ENCODE measurements at regions not wholly inside any gene's neighbourhood (a gene's known extent, or its start where the extent isn't known, plus 50 kb on each side); places are given as distances from the start of the nearest gene placed in this dataset.

DNA sequence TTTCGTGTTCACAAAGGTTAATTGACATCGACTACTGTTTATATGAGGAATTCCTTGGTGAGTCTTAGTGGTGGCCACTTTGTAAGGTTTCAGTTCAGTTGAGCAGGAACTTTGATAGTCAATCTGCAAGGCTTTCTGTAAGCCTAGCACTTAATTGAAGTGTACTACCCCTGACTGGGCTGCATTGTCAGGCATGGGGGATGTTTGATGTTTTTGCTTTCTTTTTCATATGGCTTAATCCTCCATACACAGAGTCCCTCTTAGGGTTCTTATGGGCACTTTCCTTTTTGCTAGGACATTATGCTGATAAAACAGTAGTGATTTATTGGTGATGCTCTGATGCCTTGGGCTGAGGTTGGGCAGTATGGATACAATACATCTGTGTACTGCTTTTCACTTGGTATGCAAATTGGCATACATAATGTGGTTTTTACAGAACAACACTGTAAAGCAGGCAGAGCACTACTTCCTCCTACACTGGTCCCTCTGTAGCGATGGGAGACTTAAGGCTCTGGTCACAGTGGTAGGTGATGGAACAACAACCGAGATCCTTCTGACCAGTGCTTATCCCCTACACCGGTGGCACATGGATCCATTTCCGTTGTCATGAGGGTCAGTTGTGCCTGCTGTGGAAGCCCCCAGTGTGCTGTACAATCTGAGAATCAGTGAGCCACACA is 261.0 kb downstream of the MFSD1 start:
- H3K4me1 ChIP-seq (ENCODE audit: control insufficient read depth, insufficient read depth, low read length), result no peaks in the 10 kb centered on the region
- H3K36me3 ChIP-seq (ENCODE audit: control insufficient read depth, insufficient read depth, low read length), result no peaks in the 10 kb centered on the region
- no peak overlapping the region for H3K4me3 ChIP-seq (ENCODE audit: low read length)
- no peaks in the 10 kb centered on the region for H3K9me3 ChIP-seq (replicated peaks; ENCODE audit: control insufficient read depth, low read depth, low read length)
- H3K27me3 ChIP-seq (ENCODE audit: control insufficient read depth, insufficient read depth, low read length), result no peaks in the 10 kb centered on the region
- no peak overlapping the region for H3K27ac ChIP-seq (ENCODE audit: low read length)
- no peak for DNase-seq
- WGBS (ENCODE audit: insufficient coverage), result 90% methylated on average over 2 of the region's 6 CpGs

DNA sequence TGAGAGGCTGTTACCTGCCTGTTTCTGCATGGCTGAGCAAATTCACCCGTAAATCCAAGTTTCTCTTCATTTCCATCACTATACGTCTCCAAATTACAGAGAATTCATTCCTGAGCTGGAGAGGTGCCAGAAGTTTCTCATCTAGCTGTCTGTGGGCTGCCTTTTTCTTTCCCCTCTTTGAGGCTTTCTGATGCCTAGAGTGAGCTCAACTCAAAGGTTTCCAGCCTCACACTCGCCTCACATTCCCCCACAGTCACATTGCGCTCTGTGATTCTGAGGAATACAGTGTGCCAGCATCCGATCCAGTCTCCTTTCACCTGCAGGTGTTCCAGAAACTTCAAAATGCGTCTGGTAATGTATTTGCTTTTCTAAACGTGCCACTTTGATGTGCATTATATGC is 267.2 kb downstream of the MFSD1 start, which contains the start of gene IQCJ:
TSS of gene IQCJ (plus strand) at position 229 of the 400 bp plus-strand sequence.
- Histone ChIP-seq H3K9me3 (replicated peaks; ENCODE audit: control insufficient read depth, low read depth, low read length) (no peaks in the 10 kb centered on the region), H3K4me1 (ENCODE audit: control insufficient read depth, insufficient read depth, low read length) (no peaks in the 10 kb centered on the region), H3K27ac (ENCODE audit: low read length) (no peak within 1 kb of the TSS), H3K4me3 (ENCODE audit: low read length) (no peak within 1 kb of the TSS), H3K36me3 (ENCODE audit: control insufficient read depth, insufficient read depth, low read length) (no peaks in the 10 kb centered on the region), H3K27me3 (ENCODE audit: control insufficient read depth, insufficient read depth, low read length) (no peaks in the 10 kb centered on the region)
- WGBS (ENCODE audit: insufficient coverage), result 38% methylated on average over 2 of the region's 7 CpGs
- no peak for DNase-seq

DNA sequence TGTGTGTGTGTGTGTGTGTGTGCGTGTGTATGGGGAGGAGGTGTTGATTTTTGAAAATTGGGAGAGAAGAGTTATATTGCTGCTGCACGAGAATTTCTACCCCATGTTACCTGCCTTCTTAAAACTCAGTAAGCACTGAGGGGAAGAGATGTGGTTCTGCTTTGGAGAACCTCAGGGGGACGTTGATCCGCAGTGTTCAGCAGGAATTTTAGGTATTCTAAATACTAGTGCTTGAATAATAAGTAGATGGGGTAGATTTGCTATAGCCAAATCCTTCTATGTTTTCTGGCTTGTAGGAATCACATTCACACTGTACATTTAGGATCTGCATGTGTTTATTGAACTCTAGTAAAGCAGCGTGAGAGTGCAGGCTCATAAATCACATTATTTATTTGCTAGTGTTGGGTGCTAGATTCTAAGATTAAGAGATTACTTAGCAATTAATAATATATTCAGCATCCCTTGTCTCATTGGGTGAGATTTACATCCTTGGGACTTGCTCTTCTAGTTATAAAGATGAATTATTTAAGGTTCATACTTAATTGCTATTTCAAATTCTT is 268.1 kb downstream of the MFSD1 start:
- no peak for DNase-seq
- Histone ChIP-seq H3K4me3 (ENCODE audit: low read length) (no peak overlapping the region), H3K27me3 (ENCODE audit: control insufficient read depth, insufficient read depth, low read length) (no peaks in the 10 kb centered on the region), H3K36me3 (ENCODE audit: control insufficient read depth, insufficient read depth, low read length) (no peaks in the 10 kb centered on the region), H3K9me3 (replicated peaks; ENCODE audit: control insufficient read depth, low read depth, low read length) (no peaks in the 10 kb centered on the region), H3K27ac (ENCODE audit: low read length) (no peak overlapping the region), H3K4me1 (ENCODE audit: control insufficient read depth, insufficient read depth, low read length) (no peaks in the 10 kb centered on the region)
- no CpG with 5 or more reads among the region's 5 CpGs for WGBS (ENCODE audit: insufficient coverage)

DNA sequence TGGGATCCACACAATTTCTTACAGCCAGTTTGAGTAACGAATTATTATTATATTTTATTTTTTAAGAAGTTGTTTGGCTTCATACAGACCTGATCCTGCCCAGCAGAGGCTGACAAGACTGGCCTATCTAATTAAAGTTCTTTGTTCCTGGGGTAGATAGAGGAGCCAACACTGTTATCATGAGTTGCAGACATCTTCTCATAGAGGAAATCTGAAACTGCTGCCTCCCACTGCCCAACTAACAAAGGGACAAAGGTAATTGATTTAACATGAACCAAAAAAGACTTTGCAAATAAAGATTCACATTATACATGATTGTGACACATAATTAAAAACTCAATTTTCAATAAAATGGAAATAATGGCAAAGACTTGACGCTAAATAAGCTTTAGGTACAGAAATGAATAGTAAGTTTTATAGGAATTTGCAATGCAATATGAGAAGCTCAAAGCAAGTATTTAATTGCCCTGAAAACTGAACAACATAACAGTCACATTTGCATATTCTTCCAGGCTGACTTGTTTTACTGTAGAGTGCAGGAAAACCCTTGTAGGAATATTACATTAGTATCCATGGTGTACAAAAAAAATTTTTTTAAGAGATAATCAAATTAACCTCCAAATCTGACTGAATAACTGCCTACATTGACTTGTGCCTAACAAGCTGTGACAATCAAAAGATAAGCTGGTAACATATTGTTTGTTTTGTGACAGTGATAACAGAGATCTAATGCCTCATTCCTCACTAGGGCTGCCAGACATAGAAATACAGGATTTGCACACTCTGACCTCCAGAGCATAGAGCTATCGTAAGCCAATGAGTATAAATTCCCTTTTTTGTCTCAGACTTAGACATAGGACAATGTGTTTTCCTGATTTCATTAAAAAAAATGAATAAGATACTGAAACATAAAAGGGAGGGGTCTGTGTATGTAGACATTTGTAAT is 273.2 kb downstream of the MFSD1 start:
- no CpG with 5 or more reads among the region's 3 CpGs for WGBS (ENCODE audit: insufficient coverage)
- no peaks in the 10 kb centered on the region for H3K27me3 ChIP-seq (ENCODE audit: control insufficient read depth, insufficient read depth, low read length)
- H3K27ac ChIP-seq (ENCODE audit: low read length), result no peak overlapping the region
- H3K4me3 ChIP-seq (ENCODE audit: low read length), result no peak overlapping the region
- no peaks in the 10 kb centered on the region for H3K4me1 ChIP-seq (ENCODE audit: control insufficient read depth, insufficient read depth, low read length)
- no peaks in the 10 kb centered on the region for H3K36me3 ChIP-seq (ENCODE audit: control insufficient read depth, insufficient read depth, low read length)
- no peak for DNase-seq
- no peaks in the 10 kb centered on the region for H3K9me3 ChIP-seq (replicated peaks; ENCODE audit: control insufficient read depth, low read depth, low read length)

DNA sequence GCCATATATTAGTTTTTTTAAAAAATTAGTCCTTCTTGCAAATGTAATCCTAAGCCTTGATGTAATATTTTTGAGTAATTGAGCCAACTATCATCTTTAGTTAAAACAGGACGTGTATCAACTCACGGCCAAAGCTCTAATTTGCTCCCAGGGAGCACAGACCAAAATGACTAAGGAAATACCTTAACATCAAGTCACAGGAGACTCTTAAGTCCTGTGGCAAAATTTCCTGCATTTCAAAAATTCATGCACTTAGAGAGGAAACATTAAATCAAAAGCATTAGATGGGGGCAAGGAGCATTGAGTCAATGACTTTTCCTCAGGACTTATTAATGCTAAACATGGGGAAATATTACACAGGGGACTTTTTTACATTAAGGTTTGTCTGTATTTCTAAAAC is 276.0 kb downstream of the MFSD1 start:
- Histone ChIP-seq H3K4me3 (ENCODE audit: low read length) (no peak overlapping the region), H3K9me3 (replicated peaks; ENCODE audit: control insufficient read depth, low read depth, low read length) (no peaks in the 10 kb centered on the region), H3K27ac (ENCODE audit: low read length) (no peak overlapping the region), H3K27me3 (ENCODE audit: control insufficient read depth, insufficient read depth, low read length) (no peaks in the 10 kb centered on the region), H3K4me1 (ENCODE audit: control insufficient read depth, insufficient read depth, low read length) (no peaks in the 10 kb centered on the region), H3K36me3 (ENCODE audit: control insufficient read depth, insufficient read depth, low read length) (no peaks in the 10 kb centered on the region)
- no peak for DNase-seq
- no CpG with 5 or more reads among the region's 2 CpGs for WGBS (ENCODE audit: insufficient coverage)

DNA sequence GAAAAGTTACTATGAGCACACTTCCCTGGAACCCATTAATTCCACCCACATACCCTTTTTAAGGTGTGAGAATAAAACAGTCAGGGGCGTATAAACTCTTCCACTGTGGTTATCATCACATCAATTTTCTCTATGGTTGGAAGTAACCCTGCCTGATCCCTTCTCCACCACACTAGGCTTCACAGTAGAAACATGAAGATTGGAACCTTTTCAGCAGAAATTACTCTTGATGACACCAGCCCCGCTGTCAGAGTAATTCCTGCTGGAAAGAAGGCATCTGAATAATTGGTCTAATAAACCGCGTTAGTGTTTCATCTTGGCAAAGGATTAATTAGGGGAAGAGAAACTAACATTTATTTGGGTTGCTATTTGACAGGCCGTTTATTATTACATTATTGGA is 278.4 kb downstream of the MFSD1 start:
- Histone ChIP-seq H3K27me3 (ENCODE audit: control insufficient read depth, insufficient read depth, low read length) (no peaks in the 10 kb centered on the region), H3K36me3 (ENCODE audit: control insufficient read depth, insufficient read depth, low read length) (no peaks in the 10 kb centered on the region), H3K4me3 (ENCODE audit: low read length) (no peak overlapping the region), H3K4me1 (ENCODE audit: control insufficient read depth, insufficient read depth, low read length) (no peaks in the 10 kb centered on the region), H3K9me3 (replicated peaks; ENCODE audit: control insufficient read depth, low read depth, low read length) (peaks cover 6% of the 10 kb centered on the region), H3K27ac (ENCODE audit: low read length) (no peak overlapping the region)
- DNase-seq, result no peak
- no CpG with 5 or more reads among the region's 5 CpGs for WGBS (ENCODE audit: insufficient coverage)

DNA sequence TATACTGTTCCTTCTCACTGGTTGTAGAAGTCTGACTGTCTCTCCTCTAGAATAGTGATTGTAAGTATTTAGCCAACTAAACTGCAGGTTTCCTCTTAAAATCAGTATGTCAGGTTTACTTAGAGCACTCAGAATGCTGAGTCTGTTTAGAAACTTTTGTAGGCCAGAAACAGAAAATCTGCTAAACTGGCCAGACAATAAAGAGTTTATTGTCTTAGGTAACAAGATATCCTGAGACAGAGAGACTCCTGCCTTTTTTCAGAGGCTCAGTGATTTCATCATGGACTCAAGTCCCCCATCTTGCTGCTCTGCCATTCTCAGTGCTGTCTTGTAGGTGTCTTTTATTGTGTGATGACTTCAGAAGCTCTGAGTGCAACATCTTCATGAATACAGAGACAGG is 279.0 kb downstream of the MFSD1 start:
- H3K4me3 ChIP-seq (ENCODE audit: low read length), result no peak overlapping the region
- no peaks in the 10 kb centered on the region for H3K4me1 ChIP-seq (ENCODE audit: control insufficient read depth, insufficient read depth, low read length)
- H3K36me3 ChIP-seq (ENCODE audit: control insufficient read depth, insufficient read depth, low read length), result no peaks in the 10 kb centered on the region
- no peak for DNase-seq
- H3K27ac ChIP-seq (ENCODE audit: low read length), result no peak overlapping the region
- H3K27me3 ChIP-seq (ENCODE audit: control insufficient read depth, insufficient read depth, low read length), result no peaks in the 10 kb centered on the region
- peaks cover 6% of the 10 kb centered on the region for H3K9me3 ChIP-seq (replicated peaks; ENCODE audit: control insufficient read depth, low read depth, low read length)

DNA sequence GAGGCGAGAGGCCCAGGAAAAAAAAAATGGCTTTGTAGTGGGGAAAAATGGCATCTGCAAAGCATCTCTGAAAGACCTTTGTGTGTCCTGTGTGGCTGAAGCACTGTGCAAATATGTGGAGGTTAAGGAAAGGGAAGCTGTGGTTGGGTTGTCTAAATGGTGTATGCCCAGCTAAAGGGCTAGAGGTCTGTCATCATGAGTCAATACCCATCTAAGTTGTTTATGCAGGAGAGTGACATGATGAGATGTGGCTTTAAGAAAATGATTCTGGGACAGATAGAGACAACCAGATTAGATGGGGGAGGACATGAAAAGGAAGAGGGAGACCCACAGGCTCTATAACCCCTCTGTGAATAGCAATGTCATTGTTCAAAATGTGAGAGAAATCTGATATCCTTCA is 280.7 kb downstream of the MFSD1 start:
- H3K27ac ChIP-seq (ENCODE audit: low read length), result no peak overlapping the region
- H3K36me3 ChIP-seq (ENCODE audit: control insufficient read depth, insufficient read depth, low read length), result no peaks in the 10 kb centered on the region
- H3K9me3 ChIP-seq (replicated peaks; ENCODE audit: control insufficient read depth, low read depth, low read length), result peaks cover 6% of the 10 kb centered on the region
- no peak overlapping the region for H3K4me3 ChIP-seq (ENCODE audit: low read length)
- no peaks in the 10 kb centered on the region for H3K4me1 ChIP-seq (ENCODE audit: control insufficient read depth, insufficient read depth, low read length)
- no peak for DNase-seq
- H3K27me3 ChIP-seq (ENCODE audit: control insufficient read depth, insufficient read depth, low read length), result no peaks in the 10 kb centered on the region
- WGBS (ENCODE audit: insufficient coverage), result 71% methylated on average over 1 of the region's 1 CpG

DNA sequence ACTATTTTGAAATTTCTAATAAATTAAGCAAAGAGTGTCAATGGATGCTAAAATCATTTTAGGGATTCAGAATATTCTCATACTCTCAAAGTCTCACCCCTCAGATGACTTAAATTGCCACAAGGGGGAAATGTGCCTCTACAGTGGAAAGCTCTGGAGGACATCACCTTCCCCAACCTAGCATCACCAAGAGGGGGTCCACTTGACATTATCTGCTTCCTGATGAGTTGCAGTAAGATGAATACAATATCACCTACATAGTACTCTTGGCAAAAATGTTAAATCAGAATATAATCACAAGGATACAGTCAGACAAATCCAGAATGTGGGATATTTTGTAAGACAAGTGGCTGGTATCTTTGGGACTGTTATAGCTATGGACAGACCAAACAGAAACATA is 290.1 kb downstream of the MFSD1 start:
- no peak for DNase-seq
- H3K27ac ChIP-seq (ENCODE audit: low read length), result no peak overlapping the region
- no peaks in the 10 kb centered on the region for H3K4me1 ChIP-seq (ENCODE audit: control insufficient read depth, insufficient read depth, low read length)
- H3K4me3 ChIP-seq (ENCODE audit: low read length), result no peak overlapping the region
- no peaks in the 10 kb centered on the region for H3K36me3 ChIP-seq (ENCODE audit: control insufficient read depth, insufficient read depth, low read length)
- H3K27me3 ChIP-seq (ENCODE audit: control insufficient read depth, insufficient read depth, low read length), result no peaks in the 10 kb centered on the region
- H3K9me3 ChIP-seq (replicated peaks; ENCODE audit: control insufficient read depth, low read depth, low read length), result peaks cover 5% of the 10 kb centered on the region

DNA sequence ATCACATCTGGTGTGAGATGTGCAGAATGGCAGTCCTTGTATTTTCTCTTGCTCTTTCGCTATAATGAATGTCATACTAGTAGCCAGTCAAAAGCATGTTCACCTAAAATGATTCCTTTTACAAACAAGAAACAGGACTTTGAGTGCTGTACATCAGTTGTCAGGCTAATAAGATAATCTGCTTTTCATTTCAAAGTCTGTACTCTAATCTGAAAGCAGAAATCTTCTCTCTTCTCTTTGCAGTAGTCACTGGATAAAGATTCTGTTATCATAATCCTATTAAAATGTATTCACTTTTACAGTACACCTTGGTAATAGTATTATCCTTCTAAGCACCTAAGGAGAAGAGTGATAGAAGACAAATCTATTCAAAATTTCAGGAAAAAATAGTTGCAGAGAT is 300.1 kb downstream of the MFSD1 start:
- no peaks in the 10 kb centered on the region for H3K36me3 ChIP-seq (ENCODE audit: control insufficient read depth, insufficient read depth, low read length)
- WGBS (ENCODE audit: insufficient coverage), result no CpG with 5 or more reads among the region's 1 CpG
- H3K27ac ChIP-seq (ENCODE audit: low read length), result no peak overlapping the region
- H3K9me3 ChIP-seq (replicated peaks; ENCODE audit: control insufficient read depth, low read depth, low read length), result peaks cover 5% of the 10 kb centered on the region
- no peaks in the 10 kb centered on the region for H3K27me3 ChIP-seq (ENCODE audit: control insufficient read depth, insufficient read depth, low read length)
- H3K4me3 ChIP-seq (ENCODE audit: low read length), result no peak overlapping the region
- H3K4me1 ChIP-seq (ENCODE audit: control insufficient read depth, insufficient read depth, low read length), result no peaks in the 10 kb centered on the region
- no peak for DNase-seq

Measured in muscle of leg (tissue), 3 donors.